ENCODE measurements at regions not wholly inside any gene's neighbourhood (a gene's known extent, or its start where the extent isn't known, plus 50 kb on each side); places are given as distances from the start of the nearest gene placed in this dataset.

- ChIA-PET CTCF (ENCODE audit: low intra/inter-chr PET ratio, low total read pairs) (no interaction called here), POLR2A (no interaction called here)
- WGBS (ENCODE audit: low lambda C conversion rate): 0% methylated on average over 1 of the region's 1 CpG
- TF ChIP-seq ZMAT3 (CRISPR knock-in tag; conservative IDR thresholded peaks at IDR 0.05) (no peak), TEAD3 (CRISPR knock-in tag; optimal IDR thresholded peaks at IDR 0.05; ENCODE audit: borderline replicate concordance) (no peak), SP4 (CRISPR knock-in tag; IDR thresholded peaks at IDR 0.05) (no peak), ZNF639 (CRISPR knock-in tag; conservative IDR thresholded peaks at IDR 0.05) (no peak), ZNF850 (CRISPR knock-in tag; conservative IDR thresholded peaks at IDR 0.05) (no peak), ZNF768 (CRISPR knock-in tag; IDR thresholded peaks at IDR 0.05) (no peak)
- H2AFZ ChIP-seq (ENCODE audit: low read length): no peak overlapping the region
- H3K27ac ChIP-seq (ENCODE audit: extremely low read length, insufficient read depth, low read length): no peak overlapping the region
- ATAC-seq (no peak), FAIRE-seq (no peak), DNase-seq (ENCODE audit: low spot score) (no peak)
- H3K4me1 ChIP-seq (ENCODE audit: insufficient read depth, low read length): no peaks in the 10 kb centered on the region
- no peaks in the 10 kb centered on the region for H3K27me3 ChIP-seq (ENCODE audit: control insufficient read depth in 1 of 2, insufficient read depth in 2 of 2, low read length in 2 of 2)
- no peaks in the 10 kb centered on the region for H3K36me3 ChIP-seq (replicated peaks in 1 of 2; ENCODE audit: control insufficient read depth in 1 of 2, insufficient read depth in 2 of 2, low read length in 2 of 2)
- H3K9me3 ChIP-seq (ENCODE audit: low read length): peaks cover 40% of the 10 kb centered on the region
- no TSS peak for BruUV-seq (replicated peaks)
- H3K9ac ChIP-seq (ENCODE audit: insufficient read depth, low read depth, low read length): no peak overlapping the region
- no peaks in the 10 kb centered on the region for H3K79me2 ChIP-seq (ENCODE audit: insufficient read depth, low read length)
- no peak overlapping the region for H3K4me2 ChIP-seq (ENCODE audit: low read depth, low read length)
- intact Hi-C loops (cut with micrococcal nuclease; ENCODE audit: unreplicated experiment) (no loop called here), in situ Hi-C loops (cut with HindIII; ENCODE audit: extremely low pct_ligation_motif_present, low pct_unique_long_range_greater_than_20kb) (no loop called here)
- H3K4me3 ChIP-seq (replicated peaks in 1 of 3; ENCODE audit: insufficient read depth in 1 of 3, low read depth in 2 of 3, low read length in 3 of 3): no peak overlapping the region
- H4K20me1 ChIP-seq (ENCODE audit: insufficient read depth, low read length): no peaks in the 10 kb centered on the region
These were observed 514.3 kb upstream of the IRAK1BP1 start for GRCh38 chr6:78353040-78353439.

- in situ Hi-C loops (cut with HindIII; ENCODE audit: extremely low pct_ligation_motif_present, low pct_unique_long_range_greater_than_20kb): no loop called here
- ATAC-seq: no peak
- FAIRE-seq: no peak
- no peak overlapping the region for H3K4me3 ChIP-seq (replicated peaks in 1 of 3; ENCODE audit: insufficient read depth in 1 of 3, low read depth in 2 of 3, low read length in 3 of 3)
- ChIA-PET POLR2A (no interaction called here), CTCF (ENCODE audit: low intra/inter-chr PET ratio, low total read pairs) (no interaction called here)
- no peak overlapping the region for H3K4me2 ChIP-seq (ENCODE audit: low read depth, low read length)
- no peak overlapping the region for H2AFZ ChIP-seq (ENCODE audit: low read length)
- no peak for DNase-seq (ENCODE audit: low spot score)
- no peak for TF ChIP-seq ZNF276 (CRISPR knock-in tag; IDR thresholded peaks at IDR 0.05; ENCODE audit: low read depth)
- no peak for TF ChIP-seq HOXA5 (CRISPR knock-in tag; IDR thresholded peaks at IDR 0.05)
- TF ChIP-seq MEF2D (CRISPR knock-in tag; IDR thresholded peaks at IDR 0.05): no peak
- no peak for TF ChIP-seq SUZ12 (IDR thresholded peaks at IDR 0.05; ENCODE audit: low read depth, low read length)
- TF ChIP-seq CREBL2 (CRISPR knock-in tag; IDR thresholded peaks at IDR 0.05; ENCODE audit: borderline replicate concordance): no peak
- TF ChIP-seq TCF7 (IDR thresholded peaks at IDR 0.05; ENCODE audit: low read depth): no peak
- TF ChIP-seq TAF15 (IDR thresholded peaks at IDR 0.05; ENCODE audit: low read depth, low read length, poor library complexity, severe bottlenecking): no peak
- no peak for TF ChIP-seq ZNF605 (CRISPR knock-in tag; IDR thresholded peaks at IDR 0.05)
- no peak for TF ChIP-seq RARG (CRISPR knock-in tag; IDR thresholded peaks at IDR 0.05; ENCODE audit: low read depth)
- BruUV-seq (replicated peaks): no TSS peak
- no peaks in the 10 kb centered on the region for H3K36me3 ChIP-seq (replicated peaks in 1 of 2; ENCODE audit: control insufficient read depth in 1 of 2, insufficient read depth in 2 of 2, low read length in 2 of 2)
- no peak overlapping the region for H3K9ac ChIP-seq (ENCODE audit: insufficient read depth, low read depth, low read length)
- H3K79me2 ChIP-seq (ENCODE audit: insufficient read depth, low read length): no peaks in the 10 kb centered on the region
- H3K4me1 ChIP-seq (ENCODE audit: insufficient read depth, low read length): no peaks in the 10 kb centered on the region
- intact Hi-C loops (cut with micrococcal nuclease; ENCODE audit: unreplicated experiment): no loop called here
- H3K27me3 ChIP-seq (ENCODE audit: control insufficient read depth in 1 of 2, insufficient read depth in 2 of 2, low read length in 2 of 2): no peaks in the 10 kb centered on the region
- peaks cover 38% of the 10 kb centered on the region for H3K9me3 ChIP-seq (ENCODE audit: low read length)
- no peak overlapping the region for H3K27ac ChIP-seq (ENCODE audit: extremely low read length, insufficient read depth, low read length)
- H4K20me1 ChIP-seq (ENCODE audit: insufficient read depth, low read length): no peaks in the 10 kb centered on the region
These were observed 503.7 kb upstream of the IRAK1BP1 start for GRCh38 chr6:78363688-78364087.
